NCI-H1105 (cell line): ENCODE measurements at regions not wholly inside any gene's neighbourhood (a gene's known extent, or its start where the extent isn't known, plus 50 kb on each side); places are given as distances from the start of the nearest gene placed in this dataset.

Experiments used
- DNase-seq: peaks from one replicate; lab custom pipeline; 2025; lab: John Stamatoyannopoulos, UW

DNA sequence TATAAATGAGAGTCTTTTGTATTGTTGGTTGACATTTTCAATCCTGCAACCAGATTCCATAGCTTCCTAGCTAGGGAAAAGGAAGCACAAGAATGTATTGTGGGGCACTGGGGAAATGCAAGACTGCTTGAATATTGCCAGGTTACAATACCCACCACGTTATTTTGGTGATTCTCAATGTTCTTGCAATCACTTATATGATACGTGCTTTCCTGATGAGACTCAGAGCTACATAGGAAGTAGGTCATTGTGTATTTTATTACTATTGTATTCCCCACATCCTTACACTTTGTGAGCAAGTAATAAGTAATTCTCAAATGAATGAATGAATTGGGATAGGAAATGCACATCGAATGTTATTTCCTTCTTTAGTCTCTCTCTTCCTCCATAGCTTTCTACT is 217.1 kb upstream of the CD180 start:
- DNase-seq = no peak

DNA sequence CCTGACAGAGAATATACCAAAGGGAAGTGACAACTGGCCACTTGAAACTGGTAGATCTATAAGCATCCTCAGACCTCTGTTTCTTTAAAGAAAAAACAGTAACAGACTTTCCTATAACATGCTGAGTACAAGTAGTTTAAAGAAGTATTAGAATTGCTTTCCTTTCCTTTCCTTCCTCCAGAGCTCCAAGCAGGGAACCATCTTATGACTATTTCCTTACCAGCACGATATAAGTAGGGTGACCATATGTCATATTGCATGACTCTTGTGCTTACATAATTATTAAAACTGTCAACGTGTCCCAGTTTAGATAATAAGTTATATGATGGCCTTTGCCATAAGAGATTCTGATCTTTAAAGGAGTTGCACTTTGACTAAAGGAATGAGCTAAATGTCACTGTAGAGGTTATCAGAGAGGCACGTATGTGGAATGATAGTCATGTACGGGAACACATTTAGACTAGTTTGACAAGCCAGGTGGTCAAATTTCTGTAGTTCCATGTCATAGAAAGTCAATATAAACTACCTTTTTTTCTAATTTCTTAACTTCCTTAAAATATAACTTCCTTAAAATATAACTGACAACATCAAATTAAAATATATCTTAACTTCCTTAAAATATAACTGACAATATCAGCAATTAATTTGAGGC is 212.7 kb upstream of the CD180 start:
- no peak for DNase-seq

DNA sequence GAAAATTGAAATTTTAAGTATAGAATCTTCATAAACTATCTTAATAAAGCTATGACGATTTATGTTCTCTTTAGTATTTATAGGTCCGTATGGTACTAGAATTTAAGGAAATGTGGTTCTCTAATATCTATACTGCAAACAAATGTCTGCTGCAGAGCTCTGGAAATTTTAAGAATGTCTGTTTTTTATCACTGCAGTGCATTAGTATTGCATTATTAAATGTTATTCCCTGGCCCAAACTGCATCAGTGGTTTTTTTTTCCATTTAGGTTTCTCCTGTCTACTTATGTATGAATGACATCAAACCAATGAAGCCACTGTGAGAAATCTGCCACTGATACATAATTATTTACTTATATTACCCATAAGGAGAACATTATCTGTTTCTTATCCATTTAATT is 211.4 kb upstream of the CD180 start:
- DNase-seq = no peak

DNA sequence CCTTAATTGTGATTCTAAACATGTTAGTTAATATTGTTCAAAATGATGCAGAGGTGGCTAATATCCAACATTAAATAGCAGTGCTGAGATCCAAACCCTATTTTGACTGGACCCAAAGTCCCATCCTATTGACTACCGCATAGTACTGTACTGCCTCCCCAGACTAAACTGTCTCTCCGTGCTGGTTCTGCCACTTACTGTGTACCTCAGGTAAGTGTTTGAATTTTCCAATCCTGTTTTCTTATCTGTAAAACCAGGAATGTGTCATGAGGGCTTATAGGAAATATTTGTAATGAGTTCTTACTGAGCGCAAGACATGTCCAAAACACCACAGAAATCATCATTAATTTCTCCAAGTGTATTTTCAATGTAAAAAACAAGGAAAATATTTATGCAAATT is 209.2 kb upstream of the CD180 start:
- DNase-seq = no peak

DNA sequence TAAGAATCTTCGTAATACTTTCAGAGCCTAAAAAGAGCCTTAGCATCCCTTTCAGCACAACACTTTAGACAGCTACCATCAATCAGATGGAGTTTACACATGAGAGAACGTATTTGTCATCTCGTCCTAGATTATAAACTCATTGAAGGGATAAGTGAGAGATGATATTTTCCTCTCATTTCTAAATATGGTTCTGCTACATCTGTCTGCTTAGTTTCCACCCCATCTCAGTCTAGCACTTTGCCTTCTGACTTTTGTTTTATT is 208.4 kb upstream of the CD180 start:
- DNase-seq = no peak

DNA sequence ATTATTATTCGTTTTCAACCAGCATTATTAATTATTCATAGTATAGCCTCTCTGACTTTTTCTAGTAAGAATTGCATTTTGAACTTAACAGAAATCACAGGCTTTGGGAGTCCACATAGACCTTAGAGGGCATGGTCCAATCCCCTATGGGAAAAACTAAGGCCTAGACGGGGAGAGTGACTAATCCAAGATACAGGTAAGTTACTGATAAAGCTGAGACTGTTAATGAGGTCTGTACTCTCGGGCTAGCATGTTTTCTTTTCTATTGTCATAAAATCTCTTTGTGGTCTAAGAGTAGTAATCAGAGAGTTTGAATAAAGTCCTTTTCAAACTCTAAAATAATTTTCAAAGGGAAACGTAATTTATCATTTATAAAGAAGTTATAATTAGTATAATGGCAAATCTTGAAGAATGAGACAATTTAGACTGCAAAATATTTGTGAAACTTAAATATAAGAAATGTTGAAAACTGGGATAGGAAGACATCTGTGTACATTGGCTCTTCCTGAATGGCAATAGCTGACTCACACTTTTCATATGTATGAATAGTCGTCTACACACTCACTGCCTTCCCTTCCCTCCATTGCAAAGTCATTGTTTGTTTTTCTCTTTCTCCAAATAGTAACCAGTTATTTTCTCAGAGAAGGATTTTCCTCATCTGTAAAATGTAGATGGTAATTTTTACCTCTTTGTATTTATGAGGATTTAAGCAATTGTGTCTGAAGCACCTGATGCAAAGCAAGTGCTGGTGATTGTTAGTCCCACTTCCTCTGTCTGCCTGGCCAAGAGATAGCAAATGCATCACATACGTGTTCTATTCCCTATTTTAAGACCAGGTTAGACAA is 207.9 kb upstream of the CD180 start:
- DNase-seq = no peak

DNA sequence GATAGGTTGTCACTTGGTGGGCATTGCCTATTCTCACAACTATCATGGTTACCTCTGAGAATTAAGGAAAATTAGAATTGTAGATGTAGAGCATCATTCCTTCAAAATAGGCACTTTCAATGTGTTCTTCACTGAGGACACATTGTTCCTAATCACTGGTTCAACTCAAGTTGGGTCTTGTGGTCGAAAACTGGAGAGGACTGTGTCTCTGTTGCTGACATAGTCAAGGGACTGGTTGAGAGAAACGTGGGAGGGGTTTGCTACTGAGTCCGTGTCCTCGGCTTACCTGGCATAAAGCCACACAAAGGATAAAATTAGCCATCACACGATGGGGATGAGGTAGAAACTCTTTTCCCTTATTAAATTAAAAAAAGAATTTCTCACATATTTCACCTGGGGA is 205.9 kb upstream of the CD180 start:
- DNase-seq = no peak

DNA sequence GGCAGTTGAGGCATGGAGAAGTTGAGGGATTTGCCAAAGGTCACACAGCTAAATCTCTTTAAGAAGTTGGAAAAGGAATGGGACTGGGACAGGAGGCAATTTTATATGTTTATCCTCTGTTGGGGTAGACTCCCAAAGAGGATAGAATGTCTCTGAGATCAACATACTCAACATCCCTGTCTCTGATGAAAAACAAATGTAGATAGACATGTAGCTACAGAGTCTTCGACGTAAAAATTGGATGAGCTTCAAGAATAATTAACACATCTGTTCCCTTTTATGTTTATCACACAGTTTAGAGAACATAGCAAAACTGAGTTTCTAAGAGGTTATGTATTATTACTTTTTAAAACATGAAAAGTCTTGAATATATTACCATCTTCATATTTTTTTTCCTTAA is 204.6 kb upstream of the CD180 start:
- DNase-seq = peak; percentile 12

DNA sequence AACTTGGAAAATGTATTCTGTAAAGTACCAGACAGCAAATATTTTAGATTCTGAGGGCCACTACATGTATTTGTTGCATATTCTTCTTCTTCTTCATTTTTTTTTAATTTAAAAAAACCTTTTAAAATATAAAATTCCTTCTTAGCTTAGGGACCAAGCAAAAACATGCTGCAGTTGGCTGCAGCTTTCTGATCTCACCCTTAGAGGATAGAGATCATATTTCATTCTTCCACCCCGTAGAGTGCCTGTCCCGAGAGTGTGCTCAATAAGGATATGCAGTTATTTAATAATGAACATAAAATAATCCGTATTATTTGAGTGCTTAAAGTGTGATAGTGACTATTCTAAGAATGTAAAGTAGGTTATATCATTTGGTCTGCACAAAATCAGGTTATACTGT is 204.2 kb upstream of the CD180 start:
- no peak for DNase-seq

DNA sequence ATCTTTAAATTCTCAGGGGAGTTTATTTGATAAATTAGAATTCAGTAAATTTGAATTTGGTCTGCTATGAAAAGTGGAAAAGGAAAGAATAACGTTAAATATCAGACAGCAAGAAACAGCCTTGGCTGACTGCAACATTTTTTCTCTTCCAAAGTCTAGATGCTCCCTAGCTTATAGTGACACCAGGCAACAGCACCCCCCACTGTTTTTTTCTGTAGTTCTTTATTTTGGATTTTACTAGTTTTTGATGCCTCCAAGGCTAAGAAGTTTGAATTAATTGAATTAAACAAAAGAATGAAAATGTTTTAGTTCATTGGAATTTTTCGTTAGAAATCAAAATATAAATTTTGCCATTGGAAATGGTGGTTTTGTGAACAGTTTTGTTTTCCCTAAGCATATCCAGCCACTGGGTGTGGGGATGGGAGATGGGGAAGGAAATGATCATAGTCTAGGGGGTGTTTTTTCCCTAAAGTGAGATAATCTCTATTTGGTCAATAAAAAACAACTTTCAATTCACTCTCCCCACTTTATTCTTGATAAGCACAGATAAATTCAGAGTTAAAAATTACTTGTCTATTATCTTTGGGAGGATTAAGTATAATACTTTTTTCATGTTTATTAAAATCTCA is 199.3 kb upstream of the CD180 start:
- DNase-seq = no peak

DNA sequence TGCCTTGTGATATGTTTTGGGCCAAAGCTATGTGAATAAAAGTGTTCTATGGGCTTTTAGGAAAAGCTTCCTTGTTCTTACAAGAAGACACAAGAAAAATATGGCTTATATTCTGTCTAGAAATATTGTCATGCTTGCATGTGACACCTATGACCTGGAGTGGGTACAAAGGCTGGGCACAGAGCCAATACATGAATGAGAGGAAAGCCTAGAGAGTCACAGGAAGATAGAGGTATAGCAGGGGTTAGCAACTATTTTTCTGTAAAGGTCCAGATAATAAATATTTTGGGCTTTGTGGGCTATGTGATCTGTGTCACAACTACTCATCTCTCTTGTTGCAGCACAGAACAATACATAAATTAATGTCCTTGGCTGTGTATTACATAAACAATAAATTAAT is 196.6 kb upstream of the CD180 start:
- no peak for DNase-seq

DNA sequence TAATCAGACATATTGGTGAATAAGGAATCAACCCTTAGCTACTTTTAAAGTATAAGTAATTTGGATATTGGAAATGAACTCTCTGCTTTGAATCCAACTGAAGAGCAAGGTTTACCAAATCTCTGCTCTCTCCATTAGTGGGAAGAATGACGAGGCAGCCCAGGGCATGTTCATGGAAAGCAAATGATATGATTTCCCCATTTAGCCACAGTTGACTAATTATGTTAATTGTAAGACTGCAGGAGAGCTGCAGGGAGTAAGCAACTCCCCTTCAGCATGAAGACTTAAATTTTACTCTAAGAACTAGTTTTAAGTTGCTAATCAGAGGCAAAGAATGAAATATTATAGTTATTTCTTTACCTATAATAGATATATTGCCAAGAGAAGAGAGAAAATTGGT is 194.3 kb upstream of the CD180 start:
- no peak for DNase-seq

DNA sequence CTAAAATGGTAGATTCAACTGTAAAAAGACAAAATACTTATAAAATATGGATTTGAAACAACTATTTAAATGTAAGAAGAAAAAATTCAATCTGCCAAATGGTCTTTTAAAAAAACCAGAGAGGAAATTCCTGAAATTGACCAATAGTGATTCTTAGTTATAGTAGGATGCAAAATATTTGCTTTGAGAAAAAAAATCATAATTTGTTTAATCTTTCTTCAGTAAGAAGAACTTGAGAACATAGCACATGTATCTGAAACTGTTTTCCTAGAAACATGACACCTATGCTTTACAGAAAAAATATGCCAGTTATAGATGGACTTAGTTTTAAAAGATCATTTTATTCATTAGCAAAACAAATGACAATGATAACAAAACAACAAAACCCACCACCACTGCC is 186.9 kb upstream of the CD180 start:
- no peak for DNase-seq

DNA sequence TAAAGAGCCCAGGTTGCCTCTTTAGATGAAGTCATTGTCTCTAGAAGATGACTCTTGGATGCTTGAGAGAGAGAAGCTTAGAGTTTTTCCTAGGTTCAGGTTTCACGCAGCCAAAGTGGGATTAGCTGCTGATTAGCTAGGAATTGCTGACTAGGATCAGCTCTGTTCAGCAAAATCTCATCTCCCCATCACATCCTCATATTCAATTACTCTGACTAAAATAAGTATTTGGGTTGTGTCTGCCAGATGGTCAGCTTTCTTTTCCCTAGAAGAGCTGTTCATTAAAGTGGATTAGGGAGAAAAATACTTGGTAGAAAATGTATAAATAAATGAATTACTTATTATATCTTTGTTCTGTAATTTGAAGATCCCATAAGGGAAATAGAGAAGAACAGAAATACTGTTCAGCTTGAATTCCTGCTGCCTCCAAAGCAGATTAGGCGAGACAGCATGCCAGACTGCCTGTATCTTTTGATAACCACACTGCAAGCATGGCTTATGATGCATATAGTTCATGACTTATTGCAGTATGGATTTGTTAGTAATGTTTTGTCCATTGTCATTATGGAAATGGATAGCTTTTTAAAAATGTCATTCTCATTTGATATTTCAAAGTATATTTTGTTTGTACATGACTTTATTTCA is 184.8 kb upstream of the CD180 start:
- no peak for DNase-seq

DNA sequence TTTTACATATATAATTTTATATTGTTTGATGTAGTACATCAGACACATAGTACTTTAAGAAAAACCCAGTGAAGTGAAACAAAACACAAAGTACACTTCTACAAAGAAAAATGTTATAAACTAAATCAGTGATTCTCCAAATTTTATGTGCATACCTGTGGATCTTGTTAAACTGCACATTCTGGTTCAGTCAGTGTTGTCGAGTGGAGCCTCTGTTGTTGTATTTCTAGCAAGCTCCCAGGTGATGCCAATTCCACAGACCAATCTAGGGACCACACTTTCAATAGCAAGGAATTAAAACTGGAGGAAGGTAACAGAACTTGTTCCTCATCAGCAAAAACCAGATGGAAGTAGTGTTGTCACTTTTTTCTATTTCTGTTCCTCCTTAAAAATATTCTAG is 183.8 kb upstream of the CD180 start:
- no peak for DNase-seq

DNA sequence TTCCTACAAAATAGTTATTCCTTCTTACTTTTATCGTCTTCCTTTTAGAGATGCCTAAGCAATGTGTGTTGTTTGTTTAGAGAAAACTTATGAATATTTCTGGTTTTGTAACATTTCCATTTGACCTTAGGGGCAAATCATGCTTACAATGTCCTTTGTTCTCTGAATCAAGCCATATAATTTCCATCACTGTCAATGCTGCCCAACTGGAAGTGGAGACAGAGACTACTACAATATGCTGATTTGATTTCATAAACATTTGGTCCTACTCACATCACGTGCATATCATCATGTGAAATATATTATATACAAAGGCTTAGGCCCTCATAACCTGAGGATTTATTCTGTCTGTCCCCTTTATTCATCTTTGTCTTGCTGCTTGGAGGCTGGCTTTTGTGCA is 183.2 kb upstream of the CD180 start:
- no peak for DNase-seq

DNA sequence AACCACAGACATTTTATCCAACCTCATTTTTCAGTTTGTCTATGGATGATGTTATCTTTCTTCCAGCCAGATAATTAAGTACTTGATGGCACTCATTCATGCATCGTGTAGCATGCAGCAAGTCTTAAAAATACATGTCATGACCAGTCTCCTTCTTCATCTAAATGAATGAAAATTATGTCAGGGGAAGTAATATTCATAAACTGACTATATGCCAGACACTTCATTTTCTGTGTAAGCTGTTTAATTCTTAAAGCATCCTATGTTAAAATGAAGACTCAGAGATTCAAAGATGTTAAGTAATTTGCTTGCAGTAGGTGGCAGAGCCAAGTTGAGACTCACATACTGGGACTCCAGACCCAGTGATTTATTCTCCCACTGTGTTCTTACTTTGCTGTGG is 181.7 kb upstream of the CD180 start:
- no peak for DNase-seq

DNA sequence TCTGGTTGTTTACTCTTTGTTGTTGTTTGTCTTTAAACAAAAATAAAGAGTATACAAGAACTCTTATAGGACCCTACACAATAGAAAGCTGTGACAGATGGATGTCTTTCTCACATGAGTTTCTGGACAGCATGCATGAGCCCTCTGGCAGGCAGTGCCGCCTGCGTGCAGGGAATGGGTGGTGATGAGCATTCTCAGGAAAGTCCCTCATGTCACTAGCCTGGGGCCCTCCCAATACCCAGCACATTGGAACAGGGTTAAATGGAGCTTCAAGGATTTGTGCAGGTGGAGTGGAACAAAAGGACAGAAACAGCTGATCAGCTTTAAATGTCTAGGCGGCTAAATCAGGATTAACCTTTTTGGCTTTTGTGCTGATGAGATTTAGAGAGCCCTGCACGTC is 181.0 kb upstream of the CD180 start:
- DNase-seq = no peak

DNA sequence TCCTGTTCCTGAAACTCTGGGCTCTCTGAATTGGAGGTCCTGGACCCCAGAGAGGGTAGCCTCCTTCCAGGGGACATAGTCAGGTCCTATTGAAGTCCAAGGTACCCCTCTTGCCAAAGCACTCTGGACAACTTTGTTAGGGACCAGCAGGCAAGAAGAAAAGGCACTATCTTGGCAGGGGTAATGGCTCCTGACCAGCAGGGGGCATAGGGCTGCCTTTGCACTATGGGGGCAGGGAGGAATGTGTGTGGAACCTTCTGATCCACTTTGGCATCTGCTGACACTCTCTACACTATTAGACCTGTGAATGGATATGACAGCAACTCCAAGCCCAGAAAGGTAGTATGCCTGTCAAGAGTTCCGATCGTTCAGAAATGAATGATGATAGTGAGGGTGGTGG is 179.0 kb upstream of the CD180 start:
- DNase-seq = no peak

DNA sequence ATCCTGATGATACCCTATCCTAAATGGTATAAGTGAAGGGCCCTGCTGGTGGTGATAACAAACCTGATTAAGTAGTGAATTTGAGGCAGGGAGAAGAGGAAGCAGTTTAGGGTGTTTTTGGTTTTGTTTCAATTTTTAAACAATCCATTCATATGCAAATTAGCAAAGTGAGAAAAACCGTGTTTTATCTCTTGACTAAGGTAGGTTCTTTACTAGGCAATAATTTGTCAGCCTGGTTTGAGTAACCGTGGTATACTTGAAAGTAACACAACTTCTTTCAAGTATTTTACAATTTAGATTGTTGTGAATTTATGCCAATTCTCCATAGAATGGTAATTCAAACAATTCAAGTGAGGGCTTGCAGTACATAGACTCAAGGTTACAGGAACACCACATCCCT is 177.8 kb upstream of the CD180 start:
- DNase-seq = no peak

DNA sequence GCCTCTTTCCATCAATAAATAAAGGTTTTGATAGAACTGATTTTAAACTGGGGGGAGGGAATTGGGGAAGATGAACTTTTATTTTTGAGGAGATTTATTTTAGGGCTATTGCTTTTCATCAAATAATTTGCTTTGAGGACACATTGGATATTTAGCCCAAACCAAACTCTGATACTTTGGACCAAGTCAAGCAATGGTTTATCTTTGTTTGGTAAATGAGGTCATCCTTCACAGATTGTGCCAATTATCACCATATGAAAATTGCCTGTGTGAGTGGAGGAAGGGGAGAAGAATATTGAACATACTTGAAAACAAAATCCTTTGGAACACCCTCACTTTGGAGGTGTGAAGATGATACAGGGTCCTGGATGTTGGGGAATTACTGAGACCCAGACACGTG is 176.9 kb upstream of the CD180 start:
- DNase-seq = no peak

DNA sequence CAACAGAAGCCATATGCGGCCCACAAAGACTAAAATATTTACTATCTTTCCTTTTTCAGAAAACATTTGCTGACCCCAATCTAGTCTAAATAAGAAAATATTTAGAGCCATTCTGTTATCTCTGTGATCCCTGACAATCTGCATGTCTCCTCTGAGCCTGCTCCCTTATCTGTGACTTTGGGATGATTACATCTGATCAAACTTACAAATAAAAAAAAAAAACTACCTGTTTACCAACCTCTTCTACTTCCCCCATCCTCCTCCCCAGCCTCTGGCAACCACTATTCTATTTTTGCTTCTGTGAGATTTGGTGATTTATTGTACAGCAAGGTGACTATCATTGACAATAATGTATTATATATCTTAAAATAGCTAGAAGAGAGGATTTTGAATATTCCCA is 176.3 kb upstream of the CD180 start:
- no peak for DNase-seq

DNA sequence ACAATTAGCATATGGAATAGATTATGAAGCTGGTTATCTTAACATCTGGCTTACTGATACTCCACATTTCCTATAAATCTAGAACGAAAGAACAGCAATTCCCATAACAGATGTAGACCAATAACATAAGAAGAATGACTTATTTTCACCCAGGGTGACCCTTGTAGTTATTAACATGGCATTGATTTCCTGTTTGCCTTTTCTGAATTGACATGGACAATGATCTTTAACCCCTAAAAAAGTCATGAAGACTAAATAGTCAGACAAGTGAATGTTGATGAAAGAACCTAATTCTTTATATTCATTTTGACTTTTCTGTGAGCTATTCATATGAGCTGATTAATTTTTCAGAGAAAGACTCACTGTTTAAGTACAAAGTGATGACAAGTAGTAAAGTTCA is 175.3 kb upstream of the CD180 start:
- no peak for DNase-seq
